HCT116 (cell line): ENCODE measurements at regions not wholly inside any gene's neighbourhood (a gene's known extent, or its start where the extent isn't known, plus 50 kb on each side); places are given as distances from the start of the nearest gene placed in this dataset.
"Not testable (repeated sequence)": the region's sequence is repeated elsewhere in the genome, so short reads cannot be mapped to it uniquely, and the experiment has no call there.

ENCODE experiments used
- ATAC-seq: fragments of 200-7000 bp; cut with Tn5 transposase; 2 replicates; pipeline ENCODE4 v1.9.1; 2020; ENCODE audit warnings: mild to moderate bottlenecking, moderate library complexity
- BruUV-seq: library from RNA; stranded (reverse); fragments of 400-500 nt; replicated peaks from 2 replicates; lab custom pipeline; 2021; lab: Mats Ljungman, UMichigan
- CTCF ChIA-PET: fragments of 300-600 bp; sonication (Branson Sonifier 250); formaldehyde crosslinking; loops from one replicate; lab custom pipeline; 2021; ENCODE audit warnings: antibody characterized with exemption; lab: Charles Lee
- POLR2A ChIA-PET: fragments of 300-600, 350-600 bp; sonication (Branson Sonifier 250); formaldehyde crosslinking; loops from one replicate; lab custom pipeline; 2021; ENCODE audit warnings: antibody characterized with exemption; lab: Charles Lee
- RAD21 ChIA-PET, 2 experiments: fragments of 300-600 bp; sonication (Branson Sonifier 250); formaldehyde crosslinking; loops; one replicate each; lab custom pipeline; 2023; ENCODE audit warnings: low total read pairs in 2 of 2; ENCODE audit not compliant: uncharacterized antibody in 2 of 2, unreplicated experiment in 2 of 2, low non-redundant PET in 1 of 2; lab: Charles Lee
- DNase-seq: peaks from one replicate; pipeline ENCODE4 v3.0.0-alpha.2; 2010; ENCODE audit warnings: low read depth, low spot score
- H2AFZ ChIP-seq: fragments of 200-600 bp; shearing (Covaris generic), sonication (generic); 2 replicates; pipeline ENCODE4 v1.6.1; 2017; ENCODE audit warnings: low read depth, mixed run types, mixed read lengths, antibody characterized with exemption, low read length; ENCODE audit not compliant: poor library complexity, severe bottlenecking
- H3K27ac ChIP-seq: 2 replicates; pipeline ENCODE4 v1.5.1; 2012; ENCODE audit warnings: low read depth, low read length
- H3K27me3 ChIP-seq: fragments of 200-600 bp; sonication (generic); 2 replicates; pipeline ENCODE4 v1.6.1; 2016; ENCODE audit warnings: mixed run types, low read length, mixed read lengths; ENCODE audit not compliant: insufficient read depth
- H3K36me3 ChIP-seq, 2 experiments: fragments of 200-500 bp in 1 of 2; fragments of 200-600 bp in 1 of 2; sonication (Bioruptor generic) in 1 of 2; sonication (generic) in 1 of 2; 2 replicates each; pipeline versions ENCODE4 v1.5.1 to v1.6.1; 2014 to 2016; ENCODE audit warnings: low read length in 2 of 2, inconsistent platforms in 1 of 2, mixed read lengths in 1 of 2, mixed run types in 1 of 2; ENCODE audit not compliant: insufficient read depth in 2 of 2, control insufficient read depth in 1 of 2
- H3K4me1 ChIP-seq, 2 experiments: fragments of 200-600 bp in 1 of 2; sonication (generic) in 1 of 2; 2 replicates each; pipeline versions ENCODE4 v1.5.1 to v1.6.1; 2012 to 2017; ENCODE audit warnings: low read length in 2 of 2, inconsistent platforms in 1 of 2, mild to moderate bottlenecking in 1 of 2, mixed read lengths in 1 of 2, mixed run types in 1 of 2, moderate library complexity in 1 of 2; ENCODE audit not compliant: insufficient read depth in 2 of 2, control insufficient read depth in 1 of 2
- H3K4me2 ChIP-seq: fragments of 200-600 bp; sonication (generic); 2 replicates; pipeline ENCODE4 v1.6.1; 2017; ENCODE audit warnings: mixed run types, low read length, mixed read lengths
- H3K4me3 ChIP-seq, 2 experiments: fragments of 200-600 bp in 1 of 2; sonication (generic) in 1 of 2; replicated peaks in 1 of 2; 2 replicates each; pipeline ENCODE4 v1.5.1; 2011 to 2016; ENCODE audit warnings: low read length in 2 of 2, control low read depth in 1 of 2, low read depth in 1 of 2, mild to moderate bottlenecking in 1 of 2, mixed read lengths in 1 of 2, mixed run types in 1 of 2
- H3K79me2 ChIP-seq: fragments of 200-600 bp; sonication (generic); 2 replicates; pipeline ENCODE4 v1.6.1; 2017; ENCODE audit warnings: mild to moderate bottlenecking, mixed run types, low read length, moderate library complexity, mixed read lengths; ENCODE audit not compliant: insufficient read depth
- H3K9ac ChIP-seq: fragments of 200-600 bp; sonication (generic); 2 replicates; pipeline ENCODE4 v1.6.1; 2016; ENCODE audit warnings: low read length, mixed read lengths
- H3K9me2 ChIP-seq: fragments of 200-600 bp; sonication (generic), shearing (Covaris generic); 2 replicates; pipeline ENCODE4 v1.6.1; 2017; ENCODE audit warnings: mixed run types, mild to moderate bottlenecking, moderate library complexity; ENCODE audit not compliant: insufficient read depth
- H3K9me3 ChIP-seq, 2 experiments: fragments of 200-500 bp in 1 of 2; fragments of 200-600 bp in 1 of 2; sonication (Bioruptor generic) in 1 of 2; sonication (generic) in 1 of 2; 2 replicates each; pipeline ENCODE4 v1.6.1; 2014 to 2017; ENCODE audit warnings: low read length in 2 of 2, mixed read lengths in 2 of 2, inconsistent platforms in 1 of 2, low read depth in 1 of 2, mild to moderate bottlenecking in 1 of 2, mixed run types in 1 of 2, moderate library complexity in 1 of 2; ENCODE audit not compliant: control insufficient read depth in 1 of 2, insufficient read depth in 1 of 2
- H4K20me1 ChIP-seq: fragments of 200-600 bp; sonication (generic), shearing (Covaris generic); 2 replicates; pipeline ENCODE4 v1.6.1; 2017; ENCODE audit warnings: mixed run types, mild to moderate bottlenecking, moderate library complexity; ENCODE audit not compliant: insufficient read depth
- CBX3 ChIP-seq: IDR thresholded peaks from 2 replicates; pipeline ENCODE4 v1.6.1; 2012; ENCODE audit warnings: low read depth
- EZH2phosphoT487 ChIP-seq: fragments of 200-600 bp; IDR thresholded peaks from 2 replicates; pipeline ENCODE4 v1.6.1; 2018; ENCODE audit warnings: antibody characterized with exemption, borderline replicate concordance
- POLR2A ChIP-seq: IDR thresholded peaks from 2 replicates; pipeline ENCODE4 v1.7.0; 2011; ENCODE audit warnings: borderline replicate concordance; ENCODE audit not compliant: insufficient read depth, insufficient read length; ENCODE audit errors: extremely low read depth
- SRF ChIP-seq: IDR thresholded peaks from 2 replicates; pipeline ENCODE4 v1.6.1; 2012; ENCODE audit warnings: low read depth
- YY1 ChIP-seq: IDR thresholded peaks from 2 replicates; pipeline ENCODE4 v1.6.1; 2011; ENCODE audit warnings: low read length, low read depth, moderate library complexity, mild to moderate bottlenecking; ENCODE audit not compliant: insufficient replicate concordance; ENCODE audit errors: extremely low read depth
- intact Hi-C: fragments of 100-400 bp; cut with micrococcal nuclease; formaldehyde crosslinking; loops from 2 replicates; pipeline ENCODE4 v1.10.0; 2022

DNA sequence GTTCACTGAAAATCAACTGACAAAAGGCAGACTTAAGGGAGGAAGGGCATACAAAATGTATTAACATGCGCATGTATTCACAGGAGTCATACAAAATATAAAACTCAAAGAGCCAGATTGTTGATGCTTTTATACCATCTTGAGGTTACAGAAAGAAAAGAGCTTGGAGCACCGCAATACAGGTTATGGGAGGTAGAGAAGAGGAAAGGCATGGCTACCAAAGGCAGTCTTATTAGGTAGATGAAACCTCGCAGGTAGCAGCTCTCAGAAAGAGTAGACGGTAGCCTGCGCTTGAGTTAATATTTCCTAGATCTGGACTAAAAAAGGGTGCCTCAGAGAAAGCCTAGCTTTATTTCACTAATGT lies 69.0 kb upstream of the DHRS4 start (continued):
- TF ChIP-seq SRF (no peak), YY1 (no peak), EZH2phosphoT487 (no peak)

DNA sequence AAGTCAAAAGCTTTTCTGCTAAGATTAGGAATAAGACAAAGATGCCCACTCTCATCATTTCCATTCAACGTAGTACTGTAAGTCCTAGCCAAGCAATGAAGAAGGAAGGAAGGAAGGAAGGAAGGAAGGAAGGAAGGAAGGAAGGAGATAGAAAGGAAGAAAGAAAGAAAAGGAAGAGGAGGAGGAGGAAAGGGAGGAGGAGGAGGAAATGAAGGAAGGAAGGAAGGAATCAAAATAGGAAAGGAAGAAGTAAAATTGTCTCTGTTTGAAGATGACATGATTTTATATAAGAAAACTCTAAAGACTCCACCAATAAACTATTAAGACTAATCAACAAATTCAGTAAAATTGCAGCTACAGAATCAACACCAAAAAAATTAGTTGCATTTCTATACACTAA lies 66.0 kb upstream of the DHRS4 start:
- RAD21 ChIA-PET, result no interaction called here
- H3K4me3 ChIP-seq, result no peak overlapping the region
- no TSS peak for BruUV-seq
- no peaks in the 10 kb centered on the region for H4K20me1 ChIP-seq
- H3K36me3 ChIP-seq, result no peaks in the 10 kb centered on the region
- H3K9ac ChIP-seq, result no peak overlapping the region
- H3K9me2 ChIP-seq, result no peaks in the 10 kb centered on the region
- H3K4me2 ChIP-seq, result no peak overlapping the region
- H3K9me3 ChIP-seq, result peaks cover 0 to 6% of the 10 kb centered on the region in 2 experiments; a peak in 1 of 4 replicates
- DNase-seq, result no peak
- CTCF ChIA-PET, result no interaction called here
- H2AFZ ChIP-seq, result no peak overlapping the region
- H3K79me2 ChIP-seq, result no peaks in the 10 kb centered on the region
- no peak for ATAC-seq
- intact Hi-C loops, result no loop called here
- POLR2A ChIA-PET, result no interaction called here
- H3K27me3 ChIP-seq, result no peaks in the 10 kb centered on the region
- H3K27ac ChIP-seq, result no peak overlapping the region
- no peak for TF ChIP-seq CBX3
- TF ChIP-seq POLR2A, result no peak
- no peaks in the 10 kb centered on the region for H3K4me1 ChIP-seq

GRCh38 chr14:23891717-23892116 lies 61.9 kb upstream of the DHRS4 start:
- H3K27ac ChIP-seq, H3K4me3 ChIP-seq, H3K36me3 ChIP-seq, H2AFZ ChIP-seq, RAD21 ChIA-PET, H3K79me2 ChIP-seq, H3K4me1 ChIP-seq, DNase-seq, BruUV-seq, H3K9me2 ChIP-seq, POLR2A ChIA-PET, H3K27me3 ChIP-seq, CTCF ChIA-PET, ATAC-seq, H3K9ac ChIP-seq, intact Hi-C loops, H3K4me2 ChIP-seq, H4K20me1 ChIP-seq, H3K9me3 ChIP-seq: not testable (repeated sequence)

DNA sequence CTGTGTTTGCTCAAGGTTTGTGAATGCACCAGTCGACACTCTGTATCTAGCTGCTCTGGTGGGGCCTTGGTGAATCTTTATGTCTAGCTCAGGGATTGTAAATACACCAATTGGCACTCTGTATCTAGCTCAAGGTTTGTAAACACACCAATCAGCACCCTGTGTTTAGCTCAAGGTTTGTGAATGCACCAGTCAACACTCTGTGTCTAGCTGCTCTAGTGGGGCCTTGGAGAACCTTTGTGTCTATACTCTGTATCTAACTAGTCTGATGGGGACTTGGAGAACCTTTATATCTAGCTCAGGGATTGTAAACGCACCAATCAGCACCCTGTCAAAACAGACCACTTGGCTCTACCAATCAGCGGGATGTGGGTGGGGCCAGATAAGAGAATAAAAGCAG lies 61.3 kb upstream of the DHRS4 start:
- CTCF ChIA-PET, H3K9me3 ChIP-seq, H3K4me2 ChIP-seq, DNase-seq, H3K27me3 ChIP-seq, RAD21 ChIA-PET, ATAC-seq, H4K20me1 ChIP-seq, H3K79me2 ChIP-seq, H3K9me2 ChIP-seq, H3K9ac ChIP-seq, H3K36me3 ChIP-seq, H3K4me3 ChIP-seq, intact Hi-C loops, BruUV-seq, H3K4me1 ChIP-seq, POLR2A ChIA-PET, H3K27ac ChIP-seq, H2AFZ ChIP-seq: not testable (repeated sequence)
